NCI-H1694 treated with DMSO at 0.1 percent for 48 hours (cell line): ENCODE measurements at regions not wholly inside any gene's neighbourhood (a gene's known extent, or its start where the extent isn't known, plus 50 kb on each side); places are given as distances from the start of the nearest gene placed in this dataset.

Experiments
- DNase-seq: peaks from one replicate; lab custom pipeline; 2025; lab: John Stamatoyannopoulos, UW

- DNase-seq = no peak
Measured at GRCh38 chr1:188872376-188872775, 1605.3 kb downstream of the BRINP3 start.

DNA sequence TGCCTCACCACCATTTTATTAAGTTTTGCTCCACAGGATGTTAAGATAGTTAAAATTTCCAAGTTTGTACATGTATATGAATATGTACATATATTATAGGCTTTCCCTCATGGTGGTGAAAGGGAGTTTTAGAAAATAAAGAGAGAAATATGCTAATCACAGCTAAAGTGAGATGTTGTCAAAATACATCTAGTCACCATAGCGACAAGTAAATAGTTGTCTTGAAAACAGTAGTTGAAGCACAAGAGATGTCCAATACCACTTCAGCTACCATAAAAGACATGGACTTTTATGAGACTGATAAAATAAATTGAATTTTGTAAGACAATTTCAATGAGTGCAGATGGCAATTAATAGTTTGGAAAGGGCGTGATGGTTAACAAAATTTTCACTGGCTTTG, 1600.0 kb downstream of the BRINP3 start:
- no peak for DNase-seq

- DNase-seq = no peak
Measured at GRCh38 chr1:188888386-188888785, 1589.3 kb downstream of the BRINP3 start.

DNA sequence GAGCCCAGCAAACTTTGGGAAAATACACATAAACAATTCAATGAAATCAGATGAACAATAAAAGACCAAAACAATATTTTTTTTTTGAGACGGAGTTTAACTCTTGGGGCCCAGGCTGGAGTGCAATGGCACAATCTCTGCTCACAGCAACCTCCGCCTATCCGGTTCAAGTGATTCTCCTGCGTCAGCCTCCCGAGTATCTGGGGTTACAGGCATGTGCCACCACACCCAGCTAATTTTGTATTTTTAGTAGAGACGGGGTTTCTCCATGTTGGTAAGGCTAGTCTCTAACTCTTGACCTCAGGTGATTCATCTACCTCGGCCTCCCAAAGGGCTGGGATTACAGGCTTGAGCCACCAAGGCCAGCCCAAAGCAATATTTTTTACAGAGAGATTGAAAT, 1588.5 kb downstream of the BRINP3 start:
- no peak for DNase-seq

DNA sequence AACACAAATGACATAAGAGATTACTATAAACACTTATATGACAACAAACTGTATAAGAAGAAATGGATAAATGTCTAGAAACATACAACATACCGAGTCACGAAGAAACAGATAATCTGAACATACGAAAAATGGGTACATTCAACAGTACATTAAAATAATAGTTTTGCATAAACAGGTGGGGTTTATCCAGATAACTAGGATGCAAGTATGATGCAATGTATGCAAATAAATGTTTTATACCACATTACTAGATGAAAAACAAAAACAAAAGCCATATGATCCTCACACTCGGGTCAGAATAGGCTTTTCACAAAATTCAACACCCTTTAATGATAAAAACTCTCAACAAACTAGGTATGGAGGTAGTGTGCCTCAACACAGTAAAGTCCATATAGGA, 1585.7 kb downstream of the BRINP3 start:
- DNase-seq = no peak

- DNase-seq = no peak
Measured at GRCh38 chr1:188895611-188896010, 1582.1 kb downstream of the BRINP3 start.

DNA sequence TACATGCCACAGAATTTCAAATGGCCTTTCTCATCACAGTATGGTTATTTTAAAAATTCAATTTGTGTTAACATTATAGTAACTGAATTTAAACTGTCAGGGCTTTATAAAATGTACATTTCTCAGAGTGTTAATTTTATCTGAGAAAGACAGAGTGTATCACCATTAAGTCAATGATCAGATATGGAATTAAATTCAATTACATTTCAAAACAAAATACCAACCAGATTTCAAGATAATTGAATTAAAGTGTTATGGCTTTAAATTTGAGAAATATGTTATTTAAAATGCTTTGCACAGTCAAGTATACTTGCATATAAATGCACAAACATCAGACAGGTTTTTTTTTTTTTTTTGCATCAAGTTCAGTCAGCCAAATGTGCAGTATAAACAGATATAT, 1574.4 kb downstream of the BRINP3 start:
- no peak for DNase-seq

DNA sequence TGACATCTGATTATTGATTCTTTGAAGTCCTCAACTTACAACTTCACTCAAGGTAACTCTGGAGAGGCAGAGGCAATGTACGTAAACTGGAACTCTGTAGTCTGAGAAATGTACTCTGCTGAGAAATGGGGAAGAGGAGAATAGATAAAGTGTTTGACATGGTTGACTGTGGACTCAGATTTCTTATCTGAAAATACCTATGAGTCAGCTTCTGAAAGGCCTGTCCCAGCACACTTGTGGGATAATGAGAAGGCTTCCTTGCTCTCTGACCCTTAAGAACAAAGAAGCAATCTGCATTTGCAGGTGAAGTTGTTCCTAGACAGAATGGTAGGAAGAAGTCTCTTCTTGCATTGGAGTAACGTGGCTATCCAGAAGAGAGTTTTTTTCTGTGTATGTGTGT, 1573.5 kb downstream of the BRINP3 start:
- DNase-seq = no peak

- DNase-seq = no peak
Measured at GRCh38 chr1:188906921-188907641, 1570.6 kb downstream of the BRINP3 start.

DNA sequence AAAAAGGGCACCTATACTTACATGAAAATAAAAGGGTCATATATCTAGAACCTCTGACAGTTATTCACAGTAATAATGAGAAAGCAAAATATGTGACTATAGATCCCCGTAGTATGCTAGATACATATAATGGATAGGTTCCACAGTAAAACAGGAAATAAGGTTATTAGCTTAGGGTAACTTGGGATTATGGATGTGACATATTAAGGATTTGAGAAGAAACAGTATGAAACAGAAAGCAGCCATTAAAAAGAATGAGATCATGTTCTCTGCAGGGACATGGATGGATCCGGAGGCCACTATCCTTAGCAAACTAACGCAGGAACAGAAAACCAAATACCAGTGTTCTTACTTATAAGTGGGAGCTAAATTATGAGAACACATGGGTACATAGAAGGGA, 1547.3 kb downstream of the BRINP3 start:
- no peak for DNase-seq

- no peak for DNase-seq
Measured at GRCh38 chr1:188931506-188931905, 1546.2 kb downstream of the BRINP3 start.

DNA sequence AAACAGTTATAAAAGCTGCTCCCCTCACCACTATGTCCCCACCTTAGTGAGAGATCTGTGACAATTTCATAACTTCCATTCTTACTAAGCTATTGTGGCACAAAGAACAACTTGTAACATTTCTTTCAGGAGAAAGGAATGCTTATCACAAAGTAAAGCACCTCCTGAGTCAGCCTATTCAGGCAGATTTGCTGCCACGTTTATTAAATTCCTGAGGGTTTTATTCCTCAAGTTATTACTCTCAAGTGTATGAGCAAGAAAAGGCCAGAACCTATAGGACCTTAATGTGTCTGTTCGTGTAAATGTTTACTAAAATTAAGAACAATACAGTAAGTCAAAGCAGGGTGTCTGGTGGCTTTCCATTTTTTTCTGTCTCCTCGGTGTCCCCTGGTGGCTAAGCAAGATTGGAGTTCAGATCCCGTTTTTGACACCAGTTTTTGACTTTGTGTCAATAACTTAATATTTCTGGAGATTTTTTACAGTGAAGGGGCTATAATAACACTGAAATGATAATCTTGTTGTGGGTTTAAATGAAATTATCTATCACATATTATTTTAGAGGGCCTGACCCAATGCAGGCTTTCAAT, 1539.6 kb downstream of the BRINP3 start:
- peak; percentile 3 for DNase-seq

GRCh38 chr1:188941986-188942385, 1535.7 kb downstream of the BRINP3 start:
- DNase-seq = no peak

- DNase-seq = no peak
Measured at GRCh38 chr1:188949701-188950100, 1528.0 kb downstream of the BRINP3 start.

DNA sequence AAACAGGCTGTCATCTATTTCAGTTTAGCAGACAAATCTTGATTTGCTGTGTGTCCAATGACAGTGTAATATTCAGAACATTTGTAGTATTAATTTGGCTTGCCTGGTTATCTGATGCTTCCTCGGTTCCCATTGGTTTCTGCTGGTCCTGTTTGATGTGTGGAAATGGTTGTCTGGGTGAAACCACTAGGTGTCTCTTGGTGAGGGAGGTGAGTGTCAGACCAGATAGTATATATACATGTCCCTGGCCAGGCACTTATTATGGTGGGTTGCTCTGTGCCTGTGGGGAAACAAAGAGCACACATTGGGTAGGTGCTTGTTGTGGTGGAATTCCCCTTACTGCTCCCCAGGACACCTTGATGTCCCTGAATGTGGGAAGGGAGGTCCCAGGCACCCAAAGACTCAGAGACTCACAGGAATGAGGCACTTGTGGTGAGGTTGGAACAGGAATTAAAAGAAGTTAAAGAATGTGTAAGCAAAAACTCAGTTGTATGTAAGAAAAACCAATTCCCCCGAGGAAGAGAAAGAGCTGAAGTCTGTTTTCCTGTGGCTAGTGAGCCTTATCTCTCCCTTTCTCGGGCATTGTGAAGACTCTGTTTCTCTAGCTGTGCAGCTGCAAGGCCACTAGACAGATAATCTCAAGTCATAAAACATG, 1519.1 kb downstream of the BRINP3 start:
- no peak for DNase-seq

GRCh38 chr1:188986745-188987417, 1490.8 kb downstream of the BRINP3 start:
- DNase-seq = no peak

DNA sequence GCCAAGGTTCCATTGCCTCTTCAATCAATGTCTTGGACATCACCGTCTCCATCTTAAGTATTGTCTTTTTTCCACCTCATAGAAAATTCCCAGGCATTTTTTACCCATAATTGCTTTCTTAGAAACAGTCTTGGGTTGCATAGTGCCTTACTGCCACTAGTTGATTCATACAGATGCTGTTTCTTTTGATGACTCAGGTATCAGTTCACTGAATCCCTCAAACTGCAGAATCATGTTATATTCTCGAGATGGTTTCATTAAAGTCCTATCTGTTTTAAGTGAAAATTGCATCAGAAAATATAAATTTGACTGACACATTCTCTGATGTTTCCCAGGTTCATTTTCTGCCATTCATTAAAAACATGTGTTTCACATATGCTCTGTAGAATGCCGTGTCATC, 1489.1 kb downstream of the BRINP3 start:
- DNase-seq = no peak

GRCh38 chr1:188991221-188991930, 1486.3 kb downstream of the BRINP3 start:
- no peak for DNase-seq

- DNase-seq = no peak
Measured at GRCh38 chr1:189007824-189008223, 1469.8 kb downstream of the BRINP3 start.

DNA sequence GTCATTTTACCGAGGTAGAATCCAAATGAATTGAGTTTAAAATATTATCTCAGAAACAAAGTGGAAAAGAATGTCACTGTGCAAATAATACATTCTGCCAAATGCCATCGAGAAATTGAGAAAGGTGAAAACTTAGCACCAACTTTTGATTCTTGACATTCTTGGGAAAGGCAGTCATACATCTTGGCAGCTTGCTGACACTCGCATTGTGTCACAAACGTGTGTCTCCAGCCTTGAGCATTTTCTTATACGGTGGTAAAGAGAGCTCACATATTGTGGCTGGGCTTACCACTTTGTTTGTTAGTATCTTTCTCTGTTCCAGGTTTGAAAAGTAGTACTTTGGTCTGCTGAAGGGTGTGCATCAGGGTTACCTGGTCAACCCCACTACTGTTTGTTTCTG, 1456.1 kb downstream of the BRINP3 start:
- DNase-seq = no peak

- no peak for DNase-seq
Measured at GRCh38 chr1:189022015-189022414, 1455.6 kb downstream of the BRINP3 start.

DNA sequence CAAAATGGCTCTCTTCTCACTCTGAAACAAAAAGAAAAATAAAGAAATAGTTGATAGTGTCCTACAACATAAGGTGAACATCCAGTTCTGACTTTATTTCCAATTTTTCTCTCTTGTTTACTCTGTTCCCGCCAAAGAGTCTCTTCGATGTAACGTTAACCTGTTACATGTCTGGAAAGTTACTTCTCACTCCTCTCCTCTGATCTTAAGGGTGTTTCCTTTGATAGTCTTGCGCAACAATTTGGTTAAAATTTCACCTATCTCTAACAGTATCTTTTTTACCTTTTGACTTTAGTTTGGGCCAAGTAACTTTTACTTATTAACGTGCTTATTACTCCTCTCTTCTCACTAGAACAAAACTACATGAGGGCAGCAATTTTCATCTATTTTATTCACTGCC, 1450.2 kb downstream of the BRINP3 start:
- DNase-seq = no peak
